ENCODE measurements at regions not wholly inside any gene's neighbourhood (a gene's known extent, or its start where the extent isn't known, plus 50 kb on each side); places are given as distances from the start of the nearest gene placed in this dataset.

DNA sequence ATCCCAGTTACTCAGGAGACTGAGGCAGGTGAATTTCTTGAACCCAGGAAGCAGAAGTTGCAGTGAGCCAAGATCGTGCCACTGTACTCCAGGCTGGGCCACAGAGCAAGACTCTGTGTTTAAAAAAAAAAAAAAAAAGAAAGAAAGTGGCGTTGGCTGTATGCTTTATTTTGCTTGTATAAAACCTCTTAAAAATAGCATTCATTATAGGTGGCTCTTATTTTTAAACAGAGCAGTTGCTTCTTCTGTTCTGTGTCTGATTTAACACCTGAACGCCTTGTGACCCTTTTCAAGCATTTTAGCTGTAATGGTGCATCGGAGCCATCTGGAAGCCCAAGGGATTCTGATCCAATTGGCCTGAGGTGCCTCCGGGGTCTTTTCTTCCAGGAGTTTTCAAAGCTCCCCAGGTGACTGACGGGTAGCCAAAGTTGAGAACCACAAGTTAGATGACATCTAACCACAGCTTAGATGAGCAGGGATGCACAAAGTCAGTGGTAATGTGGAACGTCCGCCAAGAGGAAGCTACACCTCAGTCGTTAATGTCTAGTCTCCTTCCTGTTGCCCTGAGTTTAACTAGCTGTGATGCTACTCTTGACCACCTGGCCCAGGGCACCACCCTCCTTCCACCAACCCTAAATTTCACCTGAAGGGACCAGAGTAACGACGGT, 274.6 kb upstream of the KLF6 start:
- TF ChIP-seq CTCF (conservative IDR thresholded peaks at IDR 0.05) = no peak
- no peak overlapping the region for H3K27ac ChIP-seq

DNA sequence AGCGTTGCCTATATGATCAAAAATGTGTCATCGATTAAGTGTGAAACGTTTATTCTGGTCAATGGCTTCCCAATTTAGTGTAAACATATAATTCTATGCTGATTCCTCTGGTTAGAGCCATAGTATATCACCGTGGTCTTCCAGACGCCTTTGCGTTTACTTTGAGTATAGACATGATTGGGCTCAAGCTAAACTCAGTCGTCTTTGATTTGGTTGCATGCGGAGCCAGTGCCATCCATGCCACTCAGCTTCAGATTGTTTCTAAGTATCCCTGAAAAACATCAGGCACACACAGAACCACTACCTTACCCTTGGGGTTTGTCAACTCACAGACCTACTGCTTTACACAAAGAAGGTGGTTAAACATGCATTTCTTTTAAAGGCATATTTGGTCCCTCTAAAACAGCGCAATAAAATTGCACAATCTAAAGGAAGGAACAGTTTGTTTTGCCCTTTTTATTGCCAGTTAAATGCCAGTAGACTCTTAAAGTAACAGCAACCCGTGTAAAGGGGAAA, 273.6 kb upstream of the KLF6 start:
- no peak for TF ChIP-seq CTCF (conservative IDR thresholded peaks at IDR 0.05)
- H3K27ac ChIP-seq = peak overlapping the region; percentile 16; the same call in 1 of the 2 replicates

GRCh38 chr10:4057725-4058513, 272.9 kb upstream of the KLF6 start:
- peak overlapping the region; percentile 16; the same call in 1 of the 2 replicates for H3K27ac ChIP-seq
- TF ChIP-seq CTCF (conservative IDR thresholded peaks at IDR 0.05) = no peak

GRCh38 chr10:4057021-4057420, 272.0 kb upstream of the KLF6 start:
- H3K27ac ChIP-seq = no peak overlapping the region

GRCh38 chr10:4054656-4055435, 269.8 kb upstream of the KLF6 start:
- H3K27ac ChIP-seq = no peak overlapping the region
- TF ChIP-seq CTCF (conservative IDR thresholded peaks at IDR 0.05) = no peak

More at GRCh38 chr10:4057021-4057420, 272.0 kb upstream of the KLF6 start:
- TF ChIP-seq CTCF (conservative IDR thresholded peaks at IDR 0.05) = no peak

DNA sequence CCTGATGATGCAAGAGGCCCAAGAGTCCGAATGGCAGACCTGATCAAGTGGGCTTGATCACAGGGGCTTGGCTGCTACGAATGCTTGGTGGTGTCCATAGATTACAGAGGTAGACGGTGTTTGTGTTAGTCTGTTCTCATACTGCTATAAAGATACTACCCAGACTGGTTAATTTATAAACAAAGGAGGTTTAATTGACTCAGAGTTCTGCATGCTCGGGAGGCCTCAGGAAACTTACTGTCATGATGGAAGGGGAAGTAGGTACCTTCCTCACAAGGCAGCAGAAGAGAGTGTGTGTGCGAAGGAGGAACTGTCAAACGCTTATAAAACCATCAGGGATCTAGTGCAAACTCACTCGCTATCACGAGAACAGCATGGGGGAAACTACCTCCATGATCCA, 268.9 kb upstream of the KLF6 start:
- TF ChIP-seq CTCF (conservative IDR thresholded peaks at IDR 0.05) = no peak
- no peak overlapping the region for H3K27ac ChIP-seq

All from VCaP (cell line).